ENCODE measurements at regions not wholly inside any gene's neighbourhood (a gene's known extent, or its start where the extent isn't known, plus 50 kb on each side); places are given as distances from the start of the nearest gene placed in this dataset.

DNA sequence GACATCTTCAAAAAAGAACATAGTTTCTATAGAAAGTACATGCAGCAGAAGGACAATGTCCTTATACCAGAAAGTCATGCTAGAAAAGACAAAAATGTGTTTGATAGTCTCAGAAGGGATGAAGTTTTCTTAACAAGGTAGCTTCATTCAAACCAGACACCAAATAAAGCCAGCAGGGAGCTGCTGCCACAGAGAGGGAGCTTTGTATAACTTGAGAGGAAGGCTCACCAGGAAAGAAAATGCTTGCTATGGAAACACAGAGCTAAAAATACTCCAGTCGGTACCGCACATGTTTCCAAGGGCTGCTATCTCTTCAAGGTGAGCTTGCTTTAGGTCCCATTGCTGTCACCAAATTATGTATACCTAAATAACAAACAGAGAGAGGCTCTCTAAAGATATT, 1074.8 kb upstream of the ALCAM start:
- DNase-seq (ENCODE audit: low read depth in 1 of 2, low spot score in 1 of 2): no peak
- Histone ChIP-seq H3K27ac (replicated peaks) (no peak overlapping the region), H3K4me3 (replicated peaks; ENCODE audit: insufficient read depth, low read length) (no peak overlapping the region), H3K27me3 (ENCODE audit: insufficient read depth, poor library complexity, severe bottlenecking) (no peaks in the 10 kb centered on the region)
- TF ChIP-seq, protein P1, sequence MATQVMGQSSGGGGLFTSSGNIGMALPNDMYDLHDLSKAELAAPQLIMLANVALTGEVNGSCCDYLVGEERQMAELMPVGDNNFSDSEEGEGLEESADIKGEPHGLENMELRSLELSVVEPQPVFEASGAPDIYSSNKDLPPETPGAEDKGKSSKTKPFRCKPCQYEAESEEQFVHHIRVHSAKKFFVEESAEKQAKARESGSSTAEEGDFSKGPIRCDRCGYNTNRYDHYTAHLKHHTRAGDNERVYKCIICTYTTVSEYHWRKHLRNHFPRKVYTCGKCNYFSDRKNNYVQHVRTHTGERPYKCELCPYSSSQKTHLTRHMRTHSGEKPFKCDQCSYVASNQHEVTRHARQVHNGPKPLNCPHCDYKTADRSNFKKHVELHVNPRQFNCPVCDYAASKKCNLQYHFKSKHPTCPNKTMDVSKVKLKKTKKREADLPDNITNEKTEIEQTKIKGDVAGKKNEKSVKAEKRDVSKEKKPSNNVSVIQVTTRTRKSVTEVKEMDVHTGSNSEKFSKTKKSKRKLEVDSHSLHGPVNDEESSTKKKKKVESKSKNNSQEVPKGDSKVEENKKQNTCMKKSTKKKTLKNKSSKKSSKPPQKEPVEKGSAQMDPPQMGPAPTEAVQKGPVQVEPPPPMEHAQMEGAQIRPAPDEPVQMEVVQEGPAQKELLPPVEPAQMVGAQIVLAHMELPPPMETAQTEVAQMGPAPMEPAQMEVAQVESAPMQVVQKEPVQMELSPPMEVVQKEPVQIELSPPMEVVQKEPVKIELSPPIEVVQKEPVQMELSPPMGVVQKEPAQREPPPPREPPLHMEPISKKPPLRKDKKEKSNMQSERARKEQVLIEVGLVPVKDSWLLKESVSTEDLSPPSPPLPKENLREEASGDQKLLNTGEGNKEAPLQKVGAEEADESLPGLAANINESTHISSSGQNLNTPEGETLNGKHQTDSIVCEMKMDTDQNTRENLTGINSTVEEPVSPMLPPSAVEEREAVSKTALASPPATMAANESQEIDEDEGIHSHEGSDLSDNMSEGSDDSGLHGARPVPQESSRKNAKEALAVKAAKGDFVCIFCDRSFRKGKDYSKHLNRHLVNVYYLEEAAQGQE (IDR thresholded peaks at IDR 0.05; ENCODE audit: insufficient replicate concordance, low read depth): no peak
- TF ChIP-seq SPI1 (IDR thresholded peaks at IDR 0.05; ENCODE audit: borderline replicate concordance, low read depth) (no peak), GABPA (IDR thresholded peaks at IDR 0.05; ENCODE audit: low read depth) (no peak), POLR2AphosphoS5 (IDR thresholded peaks at IDR 0.05; ENCODE audit: low read depth) (no peak)

DNA sequence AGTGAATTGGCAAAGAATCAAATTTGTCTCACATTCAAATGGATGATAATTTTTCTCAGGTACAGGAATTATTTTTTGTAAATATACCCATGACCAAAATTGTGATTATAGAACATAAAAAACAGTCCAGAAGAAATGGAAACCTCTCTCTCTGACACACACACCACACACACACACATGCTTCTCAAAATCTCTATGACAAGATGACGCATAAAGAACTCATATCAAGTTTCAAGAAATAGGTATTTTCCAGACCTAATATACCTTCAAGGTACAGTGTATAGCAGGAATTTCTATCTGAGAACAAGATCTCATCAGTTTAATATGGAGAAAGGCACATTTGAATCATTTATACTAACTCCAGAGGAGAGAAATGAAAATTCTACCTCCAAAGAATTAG, 1069.1 kb upstream of the ALCAM start:
- H3K27ac ChIP-seq (replicated peaks): no peak overlapping the region
- H3K4me3 ChIP-seq (replicated peaks; ENCODE audit: insufficient read depth, low read length): no peak overlapping the region
- DNase-seq (ENCODE audit: low read depth in 1 of 2, low spot score in 1 of 2): no peak
- TF ChIP-seq POLR2AphosphoS5 (IDR thresholded peaks at IDR 0.05; ENCODE audit: low read depth) (no peak), SPI1 (IDR thresholded peaks at IDR 0.05; ENCODE audit: borderline replicate concordance, low read depth) (no peak), GABPA (IDR thresholded peaks at IDR 0.05; ENCODE audit: low read depth) (no peak)
- TF ChIP-seq, protein P2, sequence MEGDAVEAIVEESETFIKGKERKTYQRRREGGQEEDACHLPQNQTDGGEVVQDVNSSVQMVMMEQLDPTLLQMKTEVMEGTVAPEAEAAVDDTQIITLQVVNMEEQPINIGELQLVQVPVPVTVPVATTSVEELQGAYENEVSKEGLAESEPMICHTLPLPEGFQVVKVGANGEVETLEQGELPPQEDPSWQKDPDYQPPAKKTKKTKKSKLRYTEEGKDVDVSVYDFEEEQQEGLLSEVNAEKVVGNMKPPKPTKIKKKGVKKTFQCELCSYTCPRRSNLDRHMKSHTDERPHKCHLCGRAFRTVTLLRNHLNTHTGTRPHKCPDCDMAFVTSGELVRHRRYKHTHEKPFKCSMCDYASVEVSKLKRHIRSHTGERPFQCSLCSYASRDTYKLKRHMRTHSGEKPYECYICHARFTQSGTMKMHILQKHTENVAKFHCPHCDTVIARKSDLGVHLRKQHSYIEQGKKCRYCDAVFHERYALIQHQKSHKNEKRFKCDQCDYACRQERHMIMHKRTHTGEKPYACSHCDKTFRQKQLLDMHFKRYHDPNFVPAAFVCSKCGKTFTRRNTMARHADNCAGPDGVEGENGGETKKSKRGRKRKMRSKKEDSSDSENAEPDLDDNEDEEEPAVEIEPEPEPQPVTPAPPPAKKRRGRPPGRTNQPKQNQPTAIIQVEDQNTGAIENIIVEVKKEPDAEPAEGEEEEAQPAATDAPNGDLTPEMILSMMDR (IDR thresholded peaks at IDR 0.05; ENCODE audit: insufficient read depth, low read length): no peak
- TF ChIP-seq, protein P1 (IDR thresholded peaks at IDR 0.05; ENCODE audit: insufficient replicate concordance, low read depth): no peak
- H3K27me3 ChIP-seq (ENCODE audit: insufficient read depth, poor library complexity, severe bottlenecking): no peaks in the 10 kb centered on the region

DNA sequence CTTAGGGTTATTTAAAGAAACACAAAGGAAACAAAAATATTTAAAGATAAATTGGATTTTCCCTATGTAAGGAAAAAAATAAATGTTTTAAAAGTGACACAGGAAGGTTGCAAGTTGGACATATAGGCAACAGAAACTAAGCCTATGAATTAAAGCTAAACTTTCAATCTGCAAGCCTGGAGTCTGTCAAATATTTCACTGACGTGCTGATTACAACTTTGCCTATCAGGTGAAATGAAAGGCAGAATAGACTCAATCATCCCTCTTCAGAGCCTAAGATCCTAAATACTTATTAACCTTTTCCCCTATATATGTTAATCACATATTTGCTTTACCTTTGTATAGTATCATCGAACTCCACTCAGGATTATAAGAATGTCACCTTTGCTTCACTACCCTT, 1068.0 kb upstream of the ALCAM start:
- Histone ChIP-seq H3K27ac (replicated peaks) (no peak overlapping the region), H3K4me3 (replicated peaks; ENCODE audit: insufficient read depth, low read length) (no peak overlapping the region), H3K27me3 (ENCODE audit: insufficient read depth, poor library complexity, severe bottlenecking) (no peaks in the 10 kb centered on the region)
- DNase-seq (ENCODE audit: low read depth in 1 of 2, low spot score in 1 of 2): no peak
- TF ChIP-seq GABPA (IDR thresholded peaks at IDR 0.05; ENCODE audit: low read depth) (no peak), SPI1 (IDR thresholded peaks at IDR 0.05; ENCODE audit: borderline replicate concordance, low read depth) (no peak), POLR2AphosphoS5 (IDR thresholded peaks at IDR 0.05; ENCODE audit: low read depth) (no peak)
- TF ChIP-seq, protein P1 (IDR thresholded peaks at IDR 0.05; ENCODE audit: insufficient replicate concordance, low read depth): no peak
- TF ChIP-seq, protein P2 (IDR thresholded peaks at IDR 0.05; ENCODE audit: insufficient read depth, low read length): no peak

Measured in HL-60 (cell line).